GM23248 (cell line): ENCODE measurements at regions not wholly inside any gene's neighbourhood (a gene's known extent, or its start where the extent isn't known, plus 50 kb on each side); places are given as distances from the start of the nearest gene placed in this dataset.

Experiments used
- DNase-seq: peaks from one replicate; pipeline ENCODE4 v3.0.0-alpha.2; 2015
- H2AFZ ChIP-seq: fragments of 200-600 bp; sonication (generic); 2 replicates; pipeline ENCODE4 v1.6.1; 2016; ENCODE audit warnings: antibody characterized with exemption
- H3F3A ChIP-seq: fragments of 200-600 bp; sonication (generic); 2 replicates; pipeline ENCODE4 v1.6.1; 2016; ENCODE audit warnings: mild to moderate bottlenecking, antibody characterized with exemption, mixed run types; ENCODE audit not compliant: insufficient read depth
- H3K27ac ChIP-seq: fragments of 200-600 bp; sonication (generic); 2 replicates; pipeline ENCODE4 v1.5.1; 2016; ENCODE audit warnings: mild to moderate bottlenecking
- H3K27me3 ChIP-seq: fragments of 200-600 bp; sonication (generic); replicated peaks from 2 replicates; pipeline ENCODE4 v1.6.1; 2016; ENCODE audit warnings: mild to moderate bottlenecking; ENCODE audit not compliant: insufficient read depth
- H3K36me3 ChIP-seq: fragments of 200-600 bp; sonication (generic); 2 replicates; pipeline ENCODE4 v1.6.1; 2016; ENCODE audit warnings: low read depth, mild to moderate bottlenecking
- H3K4me1 ChIP-seq: fragments of 200-600 bp; sonication (generic); 2 replicates; pipeline ENCODE4 v1.6.1; 2016; ENCODE audit warnings: mild to moderate bottlenecking; ENCODE audit not compliant: insufficient read depth
- H3K4me2 ChIP-seq: fragments of 200-600 bp; sonication (generic); one replicate; pipeline ENCODE4 v1.6.1; 2016; ENCODE audit warnings: mild to moderate bottlenecking; ENCODE audit not compliant: unreplicated experiment
- H3K4me3 ChIP-seq: fragments of 200-600 bp; sonication (generic); 2 replicates; pipeline ENCODE4 v1.5.1; 2016; ENCODE audit warnings: mild to moderate bottlenecking
- H3K79me2 ChIP-seq: fragments of 200-600 bp; sonication (generic); 2 replicates; pipeline ENCODE4 v1.6.1; 2016; ENCODE audit warnings: mild to moderate bottlenecking; ENCODE audit not compliant: insufficient read depth
- H3K9ac ChIP-seq: fragments of 200-600 bp; sonication (generic); 2 replicates; pipeline ENCODE4 v1.6.1; 2016; ENCODE audit warnings: mild to moderate bottlenecking
- H3K9me2 ChIP-seq: fragments of 200-600 bp; sonication (generic); 2 replicates; pipeline ENCODE4 v1.6.1; 2016; ENCODE audit warnings: mixed run types, mild to moderate bottlenecking, moderate library complexity; ENCODE audit not compliant: insufficient read depth
- H3K9me3 ChIP-seq: fragments of 200-600 bp; sonication (generic); one replicate; pipeline ENCODE4 v1.6.1; 2017; ENCODE audit warnings: low read depth
- H4K20me1 ChIP-seq: fragments of 200-600 bp; sonication (generic); 2 replicates; pipeline ENCODE4 v1.6.0; 2016; ENCODE audit not compliant: insufficient read depth
- EZH2 ChIP-seq: fragments of 200-600 bp; sonication (generic); IDR thresholded peaks from 2 replicates; pipeline ENCODE4 v1.6.1; 2018; ENCODE audit warnings: antibody characterized with exemption, mild to moderate bottlenecking; ENCODE audit not compliant: insufficient read depth, poor library complexity, severe bottlenecking
- EZH2phosphoT487 ChIP-seq: fragments of 200-600 bp; sonication (generic); IDR thresholded peaks from 2 replicates; pipeline ENCODE4 v1.6.1; 2018; ENCODE audit warnings: antibody characterized with exemption, moderate library complexity, mild to moderate bottlenecking, low read depth; ENCODE audit not compliant: insufficient read depth
- WGBS, 2 experiments: methylation state at CpG; one replicate each; pipeline ENCODE4 v1.1.6; 2015 to 2017; ENCODE audit warnings: low lambda C conversion rate in 2 of 2, low coverage in 1 of 2; ENCODE audit errors: missing lambda C conversion rate in 2 of 2; 5-methylcytosine and 5-hydroxymethylcytosine counted together
- in situ Hi-C: fragments of 300-500 bp; cut with MboI; formaldehyde crosslinking; loops from 2 replicates; pipeline ENCODE4 v1.15.0; 2020

GRCh38 chr4:14008494-14008893 is 381.0 kb upstream of the BOD1L1 start:
- TF ChIP-seq EZH2phosphoT487 (no peak), EZH2 (no peak)
- no peak overlapping the region for H3K27ac ChIP-seq
- H3K9me3 ChIP-seq: no peaks in the 10 kb centered on the region
- H3K9me2 ChIP-seq: no peaks in the 10 kb centered on the region
- no peaks in the 10 kb centered on the region for H3K27me3 ChIP-seq
- in situ Hi-C loops: no loop called here
- 48 to 56% methylated on average over 3 of the region's 3 CpGs for WGBS, 2 experiments
- H3K9ac ChIP-seq: no peak overlapping the region
- no peaks in the 10 kb centered on the region for H4K20me1 ChIP-seq
- H3F3A ChIP-seq: no peaks in the 10 kb centered on the region
- no peak overlapping the region for H3K4me2 ChIP-seq
- no peak overlapping the region for H2AFZ ChIP-seq
- no peaks in the 10 kb centered on the region for H3K4me1 ChIP-seq
- H3K79me2 ChIP-seq: no peaks in the 10 kb centered on the region
- no peak overlapping the region for H3K4me3 ChIP-seq
- DNase-seq: no peak
- no peaks in the 10 kb centered on the region for H3K36me3 ChIP-seq

GRCh38 chr4:14018191-14018853 is 390.8 kb upstream of the BOD1L1 start:
- H3K36me3 ChIP-seq: no peaks in the 10 kb centered on the region
- in situ Hi-C loops: no loop called here
- WGBS, 2 experiments: 33 to 34% methylated on average over 5 of the region's 5 CpGs
- no peak overlapping the region for H3K9ac ChIP-seq
- no peak for DNase-seq
- no peak overlapping the region for H3K4me2 ChIP-seq
- no peaks in the 10 kb centered on the region for H3K9me2 ChIP-seq
- no peaks in the 10 kb centered on the region for H4K20me1 ChIP-seq
- H2AFZ ChIP-seq: no peak overlapping the region
- peaks cover 12% of the 10 kb centered on the region for H3K4me1 ChIP-seq
- TF ChIP-seq EZH2phosphoT487 (no peak), EZH2 (no peak)
- H3K4me3 ChIP-seq: no peak overlapping the region
- no peaks in the 10 kb centered on the region for H3K79me2 ChIP-seq
- no peaks in the 10 kb centered on the region for H3K27me3 ChIP-seq
- 0 out of 2 replicates have a peak, but pooled peaks cover 3% of the 10 kb centered on the region for H3F3A ChIP-seq
- peaks cover 5% of the 10 kb centered on the region for H3K9me3 ChIP-seq
- no peak overlapping the region for H3K27ac ChIP-seq

GRCh38 chr4:14022456-14022855 is 394.9 kb upstream of the BOD1L1 start:
- H3K4me3 ChIP-seq: no peak overlapping the region
- H4K20me1 ChIP-seq: no peaks in the 10 kb centered on the region
- no peak overlapping the region for H3K4me2 ChIP-seq
- peak; percentile 61 for DNase-seq
- H2AFZ ChIP-seq: no peak overlapping the region
- no peak overlapping the region for H3K27ac ChIP-seq
- H3K9ac ChIP-seq: no peak overlapping the region
- TF ChIP-seq EZH2phosphoT487 (no peak), EZH2 (no peak)
- H3K4me1 ChIP-seq: peaks cover 13% of the 10 kb centered on the region
- no peaks in the 10 kb centered on the region for H3K9me3 ChIP-seq
- no peaks in the 10 kb centered on the region for H3K36me3 ChIP-seq
- H3K9me2 ChIP-seq: no peaks in the 10 kb centered on the region
- no peaks in the 10 kb centered on the region for H3K27me3 ChIP-seq
- in situ Hi-C loops: no loop called here
- 0 out of 2 replicates have a peak, but pooled peaks cover 3% of the 10 kb centered on the region for H3F3A ChIP-seq
- 0% methylated on average over 1 of the region's 1 CpG for WGBS, 2 experiments
- H3K79me2 ChIP-seq: no peaks in the 10 kb centered on the region

DNA sequence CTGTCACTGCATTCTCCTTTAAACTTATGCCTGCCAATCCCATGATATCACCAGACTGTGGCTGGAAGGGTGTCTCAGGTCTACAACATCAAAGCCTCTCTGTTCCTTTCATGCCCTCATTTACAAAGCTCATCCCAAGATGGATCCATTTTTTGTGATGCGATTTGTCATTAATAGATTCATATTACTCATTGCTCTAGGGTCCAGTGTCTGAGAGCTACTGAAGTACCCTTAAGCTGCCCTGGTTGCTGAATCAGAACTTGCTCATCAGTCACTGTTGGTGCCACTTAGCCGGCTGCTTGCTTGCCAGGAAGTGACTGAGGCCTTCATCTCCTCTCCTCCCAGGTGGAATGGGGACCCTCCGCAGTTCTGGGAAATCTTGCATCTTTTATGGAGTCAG is 395.5 kb upstream of the BOD1L1 start:
- no peaks in the 10 kb centered on the region for H3K9me3 ChIP-seq
- no peaks in the 10 kb centered on the region for H3K27me3 ChIP-seq
- H4K20me1 ChIP-seq: no peaks in the 10 kb centered on the region
- no peaks in the 10 kb centered on the region for H3K36me3 ChIP-seq
- in situ Hi-C loops: no loop called here
- H3K4me2 ChIP-seq: no peak overlapping the region
- no peak overlapping the region for H3K4me3 ChIP-seq
- no peaks in the 10 kb centered on the region for H3K9me2 ChIP-seq
- TF ChIP-seq EZH2 (no peak), EZH2phosphoT487 (no peak)
- WGBS, 2 experiments: 32 to 34% methylated on average over 3 of the region's 3 CpGs
- no peak overlapping the region for H3K27ac ChIP-seq
- no peaks in the 10 kb centered on the region for H3K79me2 ChIP-seq
- peak; percentile 52 for DNase-seq
- H3F3A ChIP-seq: 0 out of 2 replicates have a peak, but pooled peaks cover 3% of the 10 kb centered on the region
- no peak overlapping the region for H3K9ac ChIP-seq
- peaks cover 13% of the 10 kb centered on the region for H3K4me1 ChIP-seq
- no peak overlapping the region for H2AFZ ChIP-seq
